Gastrocnemius medialis (tissue), 4 donors: ENCODE measurements at regions not wholly inside any gene's neighbourhood (a gene's known extent, or its start where the extent isn't known, plus 50 kb on each side); places are given as distances from the start of the nearest gene placed in this dataset.

Source experiments
- POLR2A ChIP-seq, 2 donors: fragments of 450-650 bp; IDR thresholded peaks; one replicate each; pipeline ENCODE4 v1.6.1; 2017; ENCODE audit warnings: antibody characterized with exemption in 2 of 2, mild to moderate bottlenecking in 2 of 2, moderate library complexity in 2 of 2
- TF ChIP-seq, protein P1 (sequence below), 5 experiments: fragments of 450-650 bp in 3 of 5; fragments of 200-600 bp in 2 of 5; sonication (generic) in 2 of 5; IDR thresholded peaks in 4 of 5; conservative IDR thresholded peaks in 1 of 5; 1 replicate in 4 of 5; 2 replicates in 1 of 5; pipeline ENCODE4 v1.5.1; 2016 to 2019; ENCODE audit warnings: antibody characterized with exemption in 5 of 5, mild to moderate bottlenecking in 3 of 5, moderate library complexity in 3 of 5

DNA sequence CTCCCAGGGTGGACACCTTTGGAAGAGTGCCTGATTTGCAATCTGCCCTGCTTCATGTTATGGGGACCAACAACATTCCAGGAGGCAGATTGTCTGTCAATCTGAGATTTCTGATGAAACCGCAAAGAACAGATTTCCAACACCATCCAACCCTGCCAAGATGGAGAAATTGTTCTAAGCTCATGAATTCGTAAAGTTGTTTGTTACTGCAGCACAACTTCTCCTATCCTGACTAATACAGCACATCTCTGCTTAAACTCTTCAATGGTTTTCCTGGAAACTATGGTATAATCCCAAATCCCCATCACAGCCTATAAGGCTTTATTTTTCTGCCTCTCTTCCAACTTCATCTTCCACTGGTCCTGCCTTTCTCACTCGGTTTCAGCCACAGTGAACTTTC lies 210.3 kb upstream of the TSHZ3 start:
- no peak for TF ChIP-seq POLR2A (IDR thresholded peaks at IDR 0.05)
- TF ChIP-seq, protein P1, sequence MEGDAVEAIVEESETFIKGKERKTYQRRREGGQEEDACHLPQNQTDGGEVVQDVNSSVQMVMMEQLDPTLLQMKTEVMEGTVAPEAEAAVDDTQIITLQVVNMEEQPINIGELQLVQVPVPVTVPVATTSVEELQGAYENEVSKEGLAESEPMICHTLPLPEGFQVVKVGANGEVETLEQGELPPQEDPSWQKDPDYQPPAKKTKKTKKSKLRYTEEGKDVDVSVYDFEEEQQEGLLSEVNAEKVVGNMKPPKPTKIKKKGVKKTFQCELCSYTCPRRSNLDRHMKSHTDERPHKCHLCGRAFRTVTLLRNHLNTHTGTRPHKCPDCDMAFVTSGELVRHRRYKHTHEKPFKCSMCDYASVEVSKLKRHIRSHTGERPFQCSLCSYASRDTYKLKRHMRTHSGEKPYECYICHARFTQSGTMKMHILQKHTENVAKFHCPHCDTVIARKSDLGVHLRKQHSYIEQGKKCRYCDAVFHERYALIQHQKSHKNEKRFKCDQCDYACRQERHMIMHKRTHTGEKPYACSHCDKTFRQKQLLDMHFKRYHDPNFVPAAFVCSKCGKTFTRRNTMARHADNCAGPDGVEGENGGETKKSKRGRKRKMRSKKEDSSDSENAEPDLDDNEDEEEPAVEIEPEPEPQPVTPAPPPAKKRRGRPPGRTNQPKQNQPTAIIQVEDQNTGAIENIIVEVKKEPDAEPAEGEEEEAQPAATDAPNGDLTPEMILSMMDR (IDR thresholded peaks at IDR 0.05 in 4 of 5, conservative IDR thresholded peaks at IDR 0.05 in 1 of 5): no peak
